Muscle of arm (tissue), 1 donor: ENCODE measurements at regions not wholly inside any gene's neighbourhood (a gene's known extent, or its start where the extent isn't known, plus 50 kb on each side); places are given as distances from the start of the nearest gene placed in this dataset.
"Not testable (repeated sequence)": the region's sequence is repeated elsewhere in the genome, so short reads cannot be mapped to it uniquely, and the experiment has no call there.

ENCODE experiments used
- DNase-seq: peaks from one replicate; pipeline ENCODE4 v3.0.0-alpha.2; 2013

GRCh38 chr13:58619396-58620113, 988.0 kb downstream of the PCDH17 start:
- no peak for DNase-seq

- DNase-seq, result peak; percentile 4
These were observed 988.6 kb downstream of the PCDH17 start for GRCh38 chr13:58620176-58620575.

GRCh38 chr13:58625703-58626389, 994.3 kb downstream of the PCDH17 start:
- no peak for DNase-seq

GRCh38 chr13:58630794-58631193, 999.2 kb downstream of the PCDH17 start:
- no peak for DNase-seq

DNA sequence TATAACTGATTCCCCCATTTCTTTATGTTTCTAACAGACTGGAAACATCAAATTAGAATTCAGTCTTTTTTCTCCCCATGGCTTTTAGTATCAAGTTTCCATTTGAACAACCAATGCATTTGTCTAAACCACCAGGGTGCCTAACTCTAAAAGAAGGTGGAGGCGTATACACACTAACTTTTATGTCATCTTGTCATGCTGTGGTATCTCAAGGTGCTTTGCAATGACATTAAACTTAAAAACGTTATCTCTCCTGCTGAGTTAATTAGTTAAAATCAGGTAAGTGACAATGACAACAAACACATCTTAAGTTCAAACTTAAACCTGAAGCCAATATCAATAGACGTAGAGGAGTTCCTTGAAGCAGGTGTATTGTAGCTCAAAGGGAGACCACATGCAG, 1001.7 kb downstream of the PCDH17 start:
- DNase-seq, result no peak

DNA sequence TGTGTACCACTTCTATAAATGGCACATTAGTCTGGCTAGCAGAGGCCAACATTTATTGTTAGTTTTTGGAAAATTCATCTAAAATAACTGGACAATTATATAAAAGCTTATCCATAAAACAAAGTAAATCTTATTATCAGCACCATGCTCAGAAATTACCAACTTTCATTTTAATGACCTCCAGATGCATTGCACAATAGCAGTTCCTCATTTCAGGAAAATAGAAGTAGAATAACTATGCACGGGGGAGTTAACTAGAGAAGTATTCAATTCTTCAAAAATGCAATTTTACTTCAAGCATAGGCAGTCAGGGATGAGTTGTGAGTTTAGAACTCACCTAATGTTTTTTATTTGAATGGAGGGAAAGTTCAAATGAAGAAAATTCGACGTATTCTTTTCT, 1023.5 kb downstream of the PCDH17 start:
- peak; percentile 39 for DNase-seq

- DNase-seq, result no peak
These were observed 1029.3 kb downstream of the PCDH17 start for GRCh38 chr13:58660826-58661225.

GRCh38 chr13:58666331-58666730, 1034.8 kb downstream of the PCDH17 start:
- DNase-seq, result peak; percentile 74

GRCh38 chr13:58667096-58667495, 1035.6 kb downstream of the PCDH17 start:
- DNase-seq, result no peak

DNA sequence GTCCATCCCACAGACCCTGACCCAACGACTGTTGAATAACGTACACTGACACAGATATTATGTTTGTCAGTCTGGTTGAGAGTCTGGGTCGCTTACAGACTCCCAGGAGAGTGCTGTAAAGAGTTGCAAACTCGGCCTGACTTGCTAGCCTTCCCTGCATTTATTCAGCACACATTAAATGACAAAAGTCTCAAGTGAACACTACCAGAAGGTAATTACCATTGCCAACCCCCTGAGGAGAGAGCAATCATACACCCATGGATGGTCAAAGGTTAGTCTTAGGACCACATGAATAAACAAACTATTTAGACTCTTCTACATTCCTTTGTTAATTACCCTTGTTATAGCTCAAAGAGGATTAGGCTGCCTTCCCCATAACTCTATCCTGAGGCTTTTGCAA, 1048.6 kb downstream of the PCDH17 start:
- no peak for DNase-seq

GRCh38 chr13:58682616-58683015, 1051.1 kb downstream of the PCDH17 start:
- no peak for DNase-seq

GRCh38 chr13:58687148-58687547, 1055.6 kb downstream of the PCDH17 start:
- DNase-seq, result no peak

- DNase-seq, result no peak
These were observed 1067.0 kb downstream of the PCDH17 start for GRCh38 chr13:58698531-58698930.

DNA sequence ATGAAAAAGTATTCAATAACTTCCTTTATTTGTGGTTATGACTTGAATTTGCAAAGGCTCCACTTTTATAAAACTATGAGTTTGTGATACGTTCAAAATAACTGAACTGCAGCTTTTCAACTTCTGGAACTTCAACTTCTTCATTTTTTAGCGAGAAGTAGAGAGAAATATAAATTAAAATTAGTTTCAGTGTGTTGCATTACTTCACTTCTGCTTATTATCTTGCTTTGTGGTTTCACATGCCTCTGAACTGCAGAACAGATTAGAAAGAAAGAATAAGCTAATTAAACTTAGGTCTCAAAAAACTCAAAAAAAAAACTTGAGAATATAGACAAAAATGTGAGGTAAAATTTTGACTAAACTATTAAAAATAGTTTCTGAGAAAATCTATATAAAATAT, 1073.4 kb downstream of the PCDH17 start:
- no peak for DNase-seq

DNA sequence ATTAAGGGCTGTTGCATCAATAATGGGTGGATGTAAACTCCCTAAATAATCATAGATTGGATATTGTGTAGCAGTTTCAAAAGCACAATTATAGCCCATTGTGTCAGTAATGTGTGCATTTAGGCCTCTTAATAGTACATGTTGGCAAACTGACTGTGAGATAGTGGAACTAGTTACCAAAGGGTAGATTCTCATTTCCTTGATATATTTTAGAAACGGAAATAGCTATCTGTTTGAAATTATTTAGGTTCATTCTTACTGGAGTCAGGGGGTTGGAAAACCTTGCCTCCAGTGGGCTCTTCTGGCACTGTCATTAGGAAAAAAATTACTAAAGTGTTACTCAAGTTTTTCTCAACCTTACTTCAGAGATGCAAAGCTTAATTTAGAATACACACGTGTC, 1074.9 kb downstream of the PCDH17 start:
- no peak for DNase-seq

- DNase-seq, result no peak
These were observed 1080.6 kb downstream of the PCDH17 start for GRCh38 chr13:58712191-58712590.

DNA sequence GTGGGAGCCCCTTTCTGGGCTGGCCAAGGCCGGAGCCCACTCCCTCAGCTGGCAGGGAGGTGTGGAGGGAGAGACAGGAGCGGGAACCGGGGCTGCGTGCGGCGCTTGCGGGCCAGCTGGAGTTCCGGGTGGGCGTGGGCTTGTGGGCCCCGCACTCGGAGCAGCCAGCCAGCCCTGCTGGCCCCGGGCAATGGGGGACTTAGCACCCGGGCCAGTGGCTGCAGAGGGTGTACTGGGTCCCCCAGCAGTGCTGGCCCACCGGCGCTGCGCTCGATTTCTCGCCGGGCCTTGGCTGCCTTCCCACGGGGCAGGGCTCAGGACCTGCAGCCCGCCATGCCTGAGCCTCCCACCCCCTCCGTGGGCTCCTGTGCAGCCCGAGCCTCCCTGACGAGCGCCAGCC, 1082.5 kb downstream of the PCDH17 start:
- not testable (repeated sequence) for DNase-seq

DNA sequence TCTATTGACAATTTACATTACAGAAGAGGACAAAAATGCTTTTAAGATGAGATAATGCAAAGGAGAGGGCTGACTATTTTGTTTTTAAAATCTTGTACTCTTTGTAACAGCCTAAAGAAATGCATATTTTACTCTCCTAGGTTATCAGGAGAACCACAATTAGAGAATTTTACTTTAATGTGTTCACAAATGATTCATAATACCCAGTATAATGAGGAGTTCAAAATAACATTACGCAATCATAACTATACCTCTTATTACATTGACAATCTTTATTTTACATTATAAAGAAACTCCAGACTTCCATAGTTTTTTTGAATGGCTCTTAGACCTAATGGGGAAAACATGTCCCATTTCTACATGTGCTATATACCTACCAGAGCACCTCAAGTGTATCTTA, 1089.7 kb downstream of the PCDH17 start:
- no peak for DNase-seq

DNA sequence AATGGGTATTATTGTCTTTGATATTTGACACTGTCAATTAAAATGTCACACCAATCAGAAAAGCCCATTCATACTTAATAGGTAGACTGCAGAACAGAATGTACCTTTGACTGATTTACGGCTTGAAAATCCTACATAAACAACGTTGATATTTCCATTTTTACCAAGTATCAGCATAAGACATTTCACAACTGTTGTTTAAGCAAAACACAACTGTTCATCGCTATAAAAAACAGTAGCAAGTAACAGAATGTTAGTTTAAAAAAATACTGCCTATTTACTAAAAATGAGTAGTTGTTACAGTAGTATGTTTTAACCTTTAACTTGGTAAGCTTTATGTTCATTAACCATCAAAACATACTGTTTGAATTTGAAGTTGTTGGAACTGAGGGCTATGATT, 1096.6 kb downstream of the PCDH17 start:
- DNase-seq, result no peak

- no peak for DNase-seq
These were observed 1097.8 kb downstream of the PCDH17 start for GRCh38 chr13:58729361-58729760.

DNA sequence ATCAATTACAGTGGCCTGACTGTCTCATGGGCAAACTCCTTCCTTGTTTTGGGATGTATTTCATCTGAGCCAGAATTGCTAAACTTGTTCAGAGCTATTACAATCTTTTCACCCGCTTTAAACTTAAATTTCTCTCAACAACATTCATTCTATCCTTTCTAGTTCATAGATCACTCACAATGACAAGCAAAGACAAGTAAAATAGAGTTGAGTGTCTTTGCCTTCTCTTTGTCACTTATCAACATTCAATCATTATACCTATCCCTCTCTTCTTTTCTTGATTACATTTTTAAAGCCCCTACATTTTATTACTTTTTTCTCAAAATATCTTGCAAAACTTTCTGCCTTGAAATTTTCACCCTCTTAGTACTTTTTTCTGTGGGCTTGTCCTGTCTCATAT, 1113.1 kb downstream of the PCDH17 start:
- no peak for DNase-seq

DNA sequence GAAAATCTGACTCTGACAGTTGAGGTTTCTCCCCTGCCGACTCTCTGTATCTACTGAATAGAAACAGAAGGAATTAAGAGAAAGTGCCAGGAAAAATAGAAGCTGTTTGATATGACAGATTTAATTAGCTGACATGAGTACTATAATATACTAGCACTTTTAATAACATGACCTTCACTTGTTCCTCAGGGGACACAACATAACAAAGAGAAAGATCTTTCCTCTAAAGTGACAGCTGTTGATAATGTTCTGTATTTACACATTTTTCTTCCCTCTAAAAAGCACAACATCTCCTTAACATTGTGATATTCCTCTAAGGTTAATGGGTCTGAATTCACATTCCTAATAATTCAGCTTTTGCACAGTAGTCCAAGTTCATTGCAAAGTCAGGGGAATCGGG, 1136.0 kb downstream of the PCDH17 start:
- no peak for DNase-seq

DNA sequence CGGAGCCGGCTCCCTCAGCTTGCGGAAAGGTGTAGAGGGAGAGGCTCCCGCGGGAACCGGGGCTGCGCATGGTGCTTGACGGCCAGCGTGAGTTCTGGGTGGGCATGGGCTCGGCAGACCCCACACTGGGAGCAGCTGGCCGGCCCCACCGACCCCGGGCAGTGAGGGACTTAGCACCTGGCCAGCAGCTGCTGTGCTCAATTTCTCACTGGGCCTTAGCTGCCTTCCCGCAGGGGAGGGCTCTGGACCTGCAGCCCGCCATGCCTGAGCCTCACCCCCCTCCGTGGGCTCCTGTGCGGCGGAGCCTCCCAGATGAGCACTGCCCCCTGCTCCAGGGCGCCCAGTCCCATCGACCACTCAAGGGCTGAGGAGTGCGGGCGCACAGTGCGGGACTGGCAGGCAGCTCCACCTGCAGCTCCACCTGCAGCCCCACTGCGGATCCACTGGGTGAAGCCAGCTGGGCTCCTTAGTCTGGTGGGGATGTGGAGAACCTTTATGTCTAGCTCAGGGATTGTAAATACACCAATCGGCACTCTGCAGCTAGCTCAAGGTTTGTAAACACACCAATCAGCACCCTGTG, 1141.8 kb downstream of the PCDH17 start:
- no peak for DNase-seq
